ENCODE measurements at regions not wholly inside any gene's neighbourhood (a gene's known extent, or its start where the extent isn't known, plus 50 kb on each side); places are given as distances from the start of the nearest gene placed in this dataset.

DNA sequence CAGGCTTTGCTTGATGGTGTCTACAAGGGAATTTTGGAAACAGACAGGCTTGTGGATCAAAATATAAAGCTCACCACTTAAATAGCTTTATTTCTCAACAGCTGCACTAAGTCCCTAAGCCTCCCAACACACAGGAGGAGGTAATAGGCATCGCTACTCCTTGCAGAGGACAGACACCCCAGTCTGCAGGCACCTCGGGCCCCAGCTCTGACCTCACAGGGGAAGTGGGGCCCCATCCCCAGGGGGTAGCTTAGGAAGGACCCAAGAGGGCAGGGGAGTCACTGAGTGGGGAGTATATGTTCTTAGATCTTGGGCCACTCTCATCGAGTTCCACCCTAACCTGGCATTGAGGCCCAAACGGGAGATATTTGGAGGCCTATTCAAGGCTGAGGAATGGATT is 66.7 kb upstream of the XPA start:
- no peak for TF ChIP-seq CTCF (conservative IDR thresholded peaks at IDR 0.05; ENCODE audit: low read depth, low read length)
- H3K4me3 ChIP-seq (ENCODE audit: low read depth, low read length): no peak overlapping the region
- no peak for DNase-seq (ENCODE audit: low read depth)

- DNase-seq (ENCODE audit: low read depth): no peak
- TF ChIP-seq CTCF (conservative IDR thresholded peaks at IDR 0.05; ENCODE audit: low read depth, low read length): no peak
- H3K4me3 ChIP-seq (ENCODE audit: low read depth, low read length): no peak overlapping the region
Observed at GRCh38 chr9:97766092-97766491, 69.0 kb upstream of the XPA start.

DNA sequence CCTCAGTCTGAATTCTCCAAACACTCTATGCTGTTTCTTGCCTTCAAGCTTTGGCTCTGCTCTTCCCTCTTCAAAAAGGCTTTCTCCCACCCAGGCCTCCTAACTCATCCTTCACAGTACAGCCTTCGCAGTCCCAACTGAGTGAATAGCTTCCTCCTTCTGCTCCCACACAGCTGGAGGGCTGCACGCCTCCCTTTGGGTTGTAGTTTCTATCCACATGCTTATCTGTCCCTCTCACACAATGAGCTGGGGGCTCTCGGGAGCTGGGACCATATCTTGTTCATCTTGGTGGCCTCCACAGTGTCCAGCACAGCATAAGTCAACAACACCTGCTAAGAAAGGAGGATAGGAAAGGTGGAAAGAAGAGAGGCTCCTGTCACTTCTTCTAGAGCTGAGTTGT is 69.5 kb upstream of the XPA start:
- no peak for DNase-seq (ENCODE audit: low read depth)
- no peak for TF ChIP-seq CTCF (conservative IDR thresholded peaks at IDR 0.05; ENCODE audit: low read depth, low read length)
- no peak overlapping the region for H3K4me3 ChIP-seq (ENCODE audit: low read depth, low read length)

GRCh38 chr9:97767891-97768290 is 70.8 kb upstream of the XPA start:
- TF ChIP-seq CTCF (conservative IDR thresholded peaks at IDR 0.05; ENCODE audit: low read depth, low read length): no peak
- no peak overlapping the region for H3K4me3 ChIP-seq (ENCODE audit: low read depth, low read length)
- no peak for DNase-seq (ENCODE audit: low read depth)

DNA sequence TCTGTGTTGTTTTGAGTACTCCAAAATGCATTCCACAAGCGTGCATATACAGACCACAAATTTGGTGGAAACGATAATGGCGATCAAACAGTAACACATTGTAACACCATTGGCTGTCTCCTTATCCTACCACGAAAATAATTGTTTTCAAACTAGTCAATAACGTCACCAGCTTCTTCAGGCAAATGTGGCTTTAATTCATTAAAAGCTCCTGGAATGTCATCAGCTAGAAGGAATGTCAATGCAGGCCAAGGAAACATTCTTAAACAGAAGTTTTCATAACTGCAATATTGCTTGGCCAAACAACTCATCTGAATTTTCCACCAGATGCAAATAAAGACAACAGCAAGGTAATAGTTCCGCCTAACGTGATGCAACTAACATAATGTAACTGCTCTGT is 71.6 kb upstream of the XPA start:
- no peak overlapping the region for H3K4me3 ChIP-seq (ENCODE audit: low read depth, low read length)
- no peak for TF ChIP-seq CTCF (conservative IDR thresholded peaks at IDR 0.05; ENCODE audit: low read depth, low read length)
- DNase-seq (ENCODE audit: low read depth): peak; percentile 22

GRCh38 chr9:97769208-97769607 is 72.1 kb upstream of the XPA start:
- DNase-seq (ENCODE audit: low read depth): no peak
- TF ChIP-seq CTCF (conservative IDR thresholded peaks at IDR 0.05; ENCODE audit: low read depth, low read length): no peak
- H3K4me3 ChIP-seq (ENCODE audit: low read depth, low read length): no peak overlapping the region

DNA sequence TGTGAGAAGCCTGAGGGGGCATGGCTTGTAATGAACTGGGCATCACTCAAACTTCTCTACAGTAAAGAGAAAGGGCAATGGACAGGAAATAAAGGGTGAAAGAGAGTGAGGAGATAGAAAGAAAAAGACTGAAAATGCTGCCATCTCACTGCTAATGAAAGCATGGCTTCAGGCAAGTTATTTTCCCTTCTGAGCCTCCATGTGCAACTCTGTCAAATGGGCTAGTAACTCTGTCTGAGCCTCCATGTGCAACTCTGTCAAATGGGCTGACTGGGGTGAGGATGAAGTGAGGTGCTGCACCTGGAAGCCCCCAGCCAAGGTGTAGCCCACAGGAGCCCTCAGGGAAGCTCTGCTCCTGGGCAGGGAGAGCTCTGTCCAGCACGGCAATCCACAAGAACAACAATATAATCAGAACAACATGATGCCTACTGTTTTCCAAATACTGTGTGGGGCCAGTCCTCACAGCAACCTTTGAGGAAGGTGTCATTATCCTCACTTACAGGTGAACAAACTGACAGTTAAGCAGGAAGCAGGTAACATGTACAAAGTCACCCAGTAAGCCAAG is 73.8 kb upstream of the XPA start:
- DNase-seq (ENCODE audit: low read depth): no peak
- H3K4me3 ChIP-seq (ENCODE audit: low read depth, low read length): no peak overlapping the region
- no peak for TF ChIP-seq CTCF (conservative IDR thresholded peaks at IDR 0.05; ENCODE audit: low read depth, low read length)
